Stimulated activated CD8-positive, alpha-beta memory T cell treated with anti-CD3 and anti-CD28 coated beads, Interleukin-7, amount 100 ng/mL, for 24 hours (primary cell): ENCODE measurements at regions not wholly inside any gene's neighbourhood (a gene's known extent, or its start where the extent isn't known, plus 50 kb on each side); places are given as distances from the start of the nearest gene placed in this dataset.

Experiments used
- DNase-seq: peaks from one replicate; pipeline ENCODE4 v3.0.0-alpha.2; 2020; ENCODE audit warnings: low read depth

DNA sequence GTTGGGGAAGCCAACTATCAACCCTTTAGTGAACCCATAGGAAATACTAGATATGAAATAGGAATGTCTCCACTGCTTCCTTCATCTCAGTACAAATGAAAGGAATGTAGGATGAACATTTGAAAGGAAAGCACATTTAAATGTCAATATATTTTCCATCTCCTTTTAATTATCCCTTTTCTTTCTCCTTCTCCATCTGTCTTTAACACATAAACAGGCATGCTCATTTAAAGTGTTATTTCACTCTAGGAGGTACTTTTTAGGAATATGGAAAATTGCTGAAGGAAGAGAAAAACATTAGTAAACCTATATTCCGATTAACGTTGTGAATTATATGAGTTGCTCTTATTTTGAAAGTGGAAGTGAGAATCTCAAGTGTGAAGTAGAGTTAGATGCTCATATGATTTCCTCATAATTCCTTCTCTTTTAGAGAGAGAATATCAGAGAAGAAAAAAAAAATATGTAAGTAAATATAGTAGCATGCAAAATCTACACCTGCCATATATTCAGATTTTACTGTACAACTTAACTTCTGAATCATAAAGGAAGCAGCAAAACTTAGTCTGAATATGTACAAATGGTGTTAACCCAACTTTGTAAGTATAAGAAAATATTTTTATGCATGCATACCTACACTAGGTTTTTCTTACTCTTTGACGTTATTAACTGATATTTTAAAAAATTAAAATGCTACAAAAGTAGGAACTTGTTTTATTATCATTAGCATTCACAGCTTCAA is 406.9 kb upstream of the B3GALT2 start:
- DNase-seq = no peak

DNA sequence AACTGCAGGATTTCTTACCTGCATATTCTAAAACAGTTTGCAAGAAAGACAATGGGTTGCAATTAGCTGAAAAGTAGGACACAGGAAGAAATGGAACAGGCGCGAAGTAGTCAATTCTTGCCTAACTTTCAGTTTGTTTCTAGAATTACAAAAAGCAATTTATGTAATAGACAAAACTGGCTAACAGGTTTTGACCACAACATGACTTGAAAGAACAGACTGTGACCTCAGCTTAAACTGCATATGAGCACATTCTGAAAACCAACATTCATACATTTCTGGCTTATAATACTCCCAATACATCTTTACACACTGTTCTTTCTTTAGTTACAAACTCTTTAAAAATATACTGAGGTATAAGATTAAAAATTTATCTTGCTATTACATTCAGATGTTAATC is 405.9 kb upstream of the B3GALT2 start:
- no peak for DNase-seq

DNA sequence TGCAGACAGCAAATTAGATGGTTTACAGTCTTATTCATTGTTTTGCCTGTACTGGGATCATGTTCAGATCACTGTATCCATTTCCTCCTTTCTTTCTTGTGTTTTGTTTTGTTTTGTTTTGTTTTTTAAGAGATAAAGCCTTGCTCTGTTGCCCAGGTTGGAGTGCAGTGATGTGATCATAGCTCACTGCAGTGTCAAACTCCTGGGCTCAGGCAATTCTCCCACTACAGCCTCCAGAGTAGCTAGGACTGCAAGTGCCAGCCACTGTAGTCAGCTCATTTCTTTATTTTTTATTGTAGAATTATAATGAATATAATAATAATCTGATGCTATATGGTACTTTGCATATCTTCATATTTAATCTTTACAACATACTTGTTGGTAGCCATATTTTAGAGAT is 403.7 kb upstream of the B3GALT2 start:
- no peak for DNase-seq

DNA sequence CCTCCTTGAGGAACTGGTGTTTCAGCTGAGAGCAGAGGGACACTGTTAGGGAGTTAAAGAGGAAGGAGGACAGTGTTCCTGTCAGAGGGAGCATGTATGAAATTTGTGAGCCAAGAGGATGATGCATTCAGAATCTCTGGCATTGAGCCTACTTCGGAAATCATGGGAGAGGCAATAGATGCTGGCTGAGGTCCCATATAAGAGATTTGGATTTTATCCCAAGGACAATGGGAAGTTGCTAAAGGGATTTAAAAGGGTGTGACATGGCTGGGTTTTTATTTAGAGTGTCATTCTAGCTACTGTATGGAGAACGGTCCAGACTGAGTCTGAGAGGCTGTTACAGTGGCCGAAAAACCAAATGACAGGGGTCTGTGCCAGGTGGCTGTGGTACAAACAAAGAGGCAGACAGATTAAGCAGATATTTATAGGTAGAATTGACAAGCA is 403.2 kb upstream of the B3GALT2 start:
- no peak for DNase-seq

DNA sequence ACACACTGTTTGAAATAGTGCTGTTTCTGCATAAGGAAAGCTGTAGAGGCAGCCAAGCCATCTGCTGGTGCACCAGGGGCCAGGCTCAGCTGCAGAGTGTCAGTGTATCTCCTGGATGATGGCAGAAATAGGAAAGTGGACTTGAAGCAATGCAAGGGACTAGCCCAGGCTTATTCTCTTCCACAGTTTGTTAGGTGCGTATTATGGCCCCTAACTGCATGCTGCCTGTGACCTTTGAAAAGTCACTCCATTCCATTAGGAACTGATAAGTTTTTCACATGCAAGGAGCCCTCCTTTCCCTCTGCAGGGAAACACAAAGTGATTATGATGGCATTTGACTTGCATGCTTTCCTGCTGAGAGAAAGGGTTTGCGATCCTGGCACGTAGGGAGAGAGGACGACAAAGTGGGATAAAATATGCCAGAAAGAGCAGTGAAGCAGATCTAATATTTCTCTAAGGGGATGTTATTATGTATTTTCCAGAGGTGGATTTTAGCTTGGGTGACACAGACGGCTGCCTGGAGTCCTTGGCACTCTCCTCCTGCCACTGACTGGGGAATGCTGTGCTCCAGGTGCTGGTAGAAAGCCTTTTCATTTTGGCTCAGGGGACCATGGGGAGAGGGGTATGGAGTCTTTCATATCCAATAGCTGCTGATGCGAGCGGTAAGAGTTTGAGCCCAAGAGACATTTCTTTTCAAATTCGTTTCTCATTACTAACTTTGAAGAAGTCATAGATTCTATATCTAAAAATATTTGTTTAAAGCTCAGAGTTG is 402.1 kb upstream of the B3GALT2 start:
- DNase-seq = no peak

DNA sequence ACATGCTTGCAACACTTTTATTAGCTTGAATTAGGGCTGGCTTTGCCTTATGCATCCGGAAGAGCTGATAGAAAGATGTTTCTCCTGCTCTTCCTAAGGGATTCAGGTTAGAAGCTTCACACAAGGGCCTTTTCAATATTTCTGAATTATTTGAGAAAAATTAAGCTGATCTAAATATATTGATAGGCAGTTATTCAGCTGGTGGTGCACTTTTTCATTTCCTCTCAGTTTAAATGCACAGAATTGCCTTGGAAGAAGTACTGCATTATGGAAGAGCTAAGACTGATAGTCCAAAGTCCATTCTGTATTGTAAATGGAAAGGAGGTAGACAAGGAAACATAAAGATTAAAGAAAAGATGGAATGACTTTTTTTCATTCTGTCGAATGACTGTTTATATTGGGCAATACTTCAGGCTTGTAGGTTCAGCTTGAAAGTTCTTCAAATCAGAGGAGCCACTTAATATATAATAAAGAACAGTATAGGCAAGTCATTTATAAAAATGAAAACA is 398.4 kb upstream of the B3GALT2 start:
- no peak for DNase-seq

DNA sequence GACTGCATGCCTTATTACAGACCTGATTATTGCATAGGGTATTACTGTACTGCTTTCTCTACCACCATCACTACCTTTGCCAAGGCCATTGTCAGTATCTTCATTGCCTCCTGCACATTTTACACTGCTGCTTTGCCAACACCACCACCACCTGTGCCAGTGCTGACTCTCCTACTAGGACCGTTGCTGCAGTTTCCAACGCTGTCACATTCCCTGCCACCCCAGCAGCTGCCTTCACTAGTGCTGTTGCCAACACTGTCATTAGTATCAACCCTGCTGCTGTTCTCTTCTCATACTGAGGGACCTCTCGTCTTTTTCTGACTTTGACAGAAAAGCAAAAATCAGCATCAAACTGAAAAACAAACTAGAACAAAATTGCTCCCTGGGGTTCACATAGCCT is 394.9 kb upstream of the B3GALT2 start:
- no peak for DNase-seq

DNA sequence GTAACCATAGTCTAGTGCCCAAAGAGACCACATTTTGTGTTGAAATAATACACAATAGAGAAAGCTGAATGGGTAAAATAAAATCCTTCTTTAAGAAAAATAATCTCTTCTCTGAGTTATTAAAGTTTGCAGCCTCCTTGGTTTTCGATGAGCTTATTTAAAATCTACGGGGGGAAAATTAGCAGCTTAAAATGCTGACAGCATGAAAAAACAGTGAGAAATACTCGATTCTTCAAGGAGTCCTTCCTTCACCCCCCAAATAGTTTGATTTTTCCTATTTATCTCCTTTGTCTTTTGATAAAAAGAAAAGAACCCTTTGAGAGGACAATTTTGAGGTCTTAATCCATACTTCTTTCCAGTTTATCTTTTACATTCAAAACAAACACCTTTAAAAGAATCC is 394.0 kb upstream of the B3GALT2 start:
- DNase-seq = no peak

DNA sequence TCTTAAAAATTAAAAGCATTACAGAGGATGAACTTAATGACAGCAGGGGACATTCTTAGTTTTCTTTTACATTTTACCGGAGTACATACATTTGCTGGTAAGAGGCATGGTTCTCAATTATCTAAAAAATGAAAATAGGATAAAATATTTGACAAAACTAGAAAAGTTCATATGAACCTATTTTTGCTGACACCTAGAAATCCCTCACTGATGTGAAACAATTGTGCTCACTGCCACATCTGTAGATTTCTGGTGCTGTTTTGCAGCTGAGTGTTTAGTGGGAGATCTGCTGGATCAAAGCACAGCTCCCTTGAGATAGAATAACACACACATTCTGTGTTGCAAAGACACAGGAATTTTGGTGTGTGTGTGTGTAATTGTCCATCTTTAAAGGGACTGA is 392.9 kb upstream of the B3GALT2 start:
- DNase-seq = no peak

DNA sequence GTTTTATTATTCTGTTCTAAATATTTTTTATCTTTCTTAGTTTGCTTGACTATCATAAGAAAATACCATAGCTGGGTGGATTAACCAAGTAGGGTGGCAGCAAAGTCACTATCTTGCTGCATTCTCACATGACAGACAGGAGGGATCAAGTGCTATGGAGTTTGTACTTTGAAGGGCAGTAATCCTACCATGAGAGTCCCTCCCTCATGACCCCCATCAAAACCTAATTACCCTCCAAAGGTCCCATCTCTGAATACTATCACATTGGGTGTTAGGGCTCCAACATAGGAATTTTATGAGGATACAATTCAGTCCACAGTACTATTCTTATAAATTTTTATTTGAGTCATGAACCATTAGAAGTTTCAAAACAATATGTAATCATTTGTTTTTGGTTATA is 388.5 kb upstream of the B3GALT2 start:
- DNase-seq = no peak

DNA sequence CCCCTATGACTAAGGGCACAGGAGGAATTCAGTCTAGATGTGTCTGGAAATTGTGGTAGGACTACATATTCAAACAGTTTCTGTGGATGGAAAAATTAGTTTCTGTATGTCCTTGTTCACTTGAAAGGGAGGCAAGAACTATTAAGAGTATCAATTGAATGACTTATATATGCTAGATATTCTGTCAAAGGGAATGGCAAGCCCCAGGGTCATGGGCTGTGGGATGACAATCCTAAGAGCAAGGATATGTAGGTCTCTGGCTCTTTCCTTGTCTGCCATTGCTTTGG is 383.5 kb upstream of the B3GALT2 start:
- no peak for DNase-seq

DNA sequence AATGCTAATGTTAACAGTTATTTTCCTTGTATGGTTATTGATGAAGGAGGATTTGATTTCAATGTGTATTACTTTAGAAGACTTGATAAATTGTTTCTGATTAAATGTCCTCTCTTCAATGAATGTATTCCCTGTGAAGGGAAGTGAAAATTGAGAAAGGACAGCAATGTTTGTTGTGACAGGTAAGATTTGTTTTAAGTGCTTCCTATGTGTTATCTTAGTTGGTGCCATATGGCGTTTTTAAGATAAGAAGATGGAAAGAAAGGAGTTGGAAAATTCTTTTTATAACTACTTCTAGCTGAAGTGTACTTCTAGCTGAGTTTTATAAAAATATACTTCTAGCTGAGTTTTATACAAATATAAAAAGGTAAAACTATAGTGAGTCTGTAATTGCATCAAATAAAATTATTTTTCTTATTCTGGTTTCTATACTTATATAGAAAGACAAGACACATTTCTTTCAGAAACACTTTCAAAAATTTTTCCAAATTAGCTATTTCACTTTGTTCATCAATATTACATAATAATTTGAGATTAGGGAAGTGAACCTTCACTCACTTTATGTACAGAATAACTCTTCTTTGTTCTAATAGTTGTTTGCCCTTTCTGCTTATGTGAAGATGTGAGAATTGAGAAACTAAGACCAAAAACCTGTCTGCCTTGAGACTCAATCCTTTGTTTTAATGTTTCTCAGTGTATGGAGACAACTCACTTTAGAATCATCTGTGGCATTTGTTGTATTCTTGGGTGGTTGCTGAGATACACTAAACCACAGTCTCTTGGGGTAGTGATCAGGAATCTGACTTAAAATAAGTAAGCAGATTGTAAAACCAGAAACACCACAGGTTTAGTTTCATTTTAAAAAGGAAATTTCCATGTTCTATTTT is 382.9 kb upstream of the B3GALT2 start:
- no peak for DNase-seq

DNA sequence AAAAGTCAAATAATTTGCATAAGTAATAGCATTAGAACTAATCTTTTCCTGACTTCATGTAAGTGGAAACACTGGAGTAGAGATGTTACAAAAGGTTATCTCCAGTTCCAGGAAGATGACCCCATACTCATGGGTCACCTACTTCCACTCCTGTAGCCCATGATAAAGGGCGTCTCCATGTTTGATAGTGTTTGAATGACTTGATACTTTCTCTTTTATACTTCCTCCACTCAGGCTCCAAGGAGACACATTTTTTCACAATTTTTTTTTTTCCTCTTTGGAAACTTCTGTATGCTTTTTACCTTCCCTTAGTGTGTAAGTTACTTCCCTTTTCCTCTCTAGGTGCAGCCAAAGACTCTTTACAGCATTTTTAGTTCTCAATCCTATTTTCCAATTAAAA is 382.1 kb upstream of the B3GALT2 start:
- no peak for DNase-seq

DNA sequence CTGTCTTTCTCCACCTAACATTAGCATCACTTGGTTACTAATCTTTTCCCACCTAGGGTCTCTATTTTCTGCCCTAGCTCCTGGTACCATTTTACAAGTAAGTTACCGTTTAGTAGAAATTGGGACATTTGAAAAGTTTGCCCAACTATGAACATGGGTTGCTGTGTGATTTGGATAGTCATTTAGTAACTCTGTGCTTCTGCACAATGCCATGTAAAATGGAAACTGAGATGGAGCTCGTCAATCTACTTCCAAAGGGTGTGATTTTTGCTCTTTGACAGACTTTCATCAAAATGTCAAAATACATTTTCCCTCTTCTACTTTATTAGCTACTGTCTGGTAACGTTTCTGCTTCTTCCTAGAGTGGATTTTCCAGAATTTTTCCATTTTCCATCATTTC is 381.5 kb upstream of the B3GALT2 start:
- DNase-seq = no peak

DNA sequence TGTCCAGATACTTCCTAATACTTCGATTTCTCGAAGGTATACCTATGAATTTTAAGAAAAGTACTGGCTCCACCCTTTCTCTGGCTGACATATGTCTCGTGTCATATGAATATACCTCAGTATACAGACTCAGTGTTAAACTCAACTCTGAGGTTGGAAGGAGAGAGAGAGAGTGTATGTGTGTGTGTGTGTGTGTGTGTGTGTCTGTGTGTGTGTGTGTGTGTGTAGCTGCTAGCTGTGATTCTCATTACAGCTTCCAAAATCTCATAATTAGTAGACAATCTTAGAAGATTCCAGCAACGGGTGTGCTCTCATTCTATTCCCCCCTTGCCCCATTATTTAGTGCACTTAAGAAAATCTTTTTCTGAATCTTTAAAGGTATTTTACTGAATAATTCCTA is 380.3 kb upstream of the B3GALT2 start:
- DNase-seq = no peak

DNA sequence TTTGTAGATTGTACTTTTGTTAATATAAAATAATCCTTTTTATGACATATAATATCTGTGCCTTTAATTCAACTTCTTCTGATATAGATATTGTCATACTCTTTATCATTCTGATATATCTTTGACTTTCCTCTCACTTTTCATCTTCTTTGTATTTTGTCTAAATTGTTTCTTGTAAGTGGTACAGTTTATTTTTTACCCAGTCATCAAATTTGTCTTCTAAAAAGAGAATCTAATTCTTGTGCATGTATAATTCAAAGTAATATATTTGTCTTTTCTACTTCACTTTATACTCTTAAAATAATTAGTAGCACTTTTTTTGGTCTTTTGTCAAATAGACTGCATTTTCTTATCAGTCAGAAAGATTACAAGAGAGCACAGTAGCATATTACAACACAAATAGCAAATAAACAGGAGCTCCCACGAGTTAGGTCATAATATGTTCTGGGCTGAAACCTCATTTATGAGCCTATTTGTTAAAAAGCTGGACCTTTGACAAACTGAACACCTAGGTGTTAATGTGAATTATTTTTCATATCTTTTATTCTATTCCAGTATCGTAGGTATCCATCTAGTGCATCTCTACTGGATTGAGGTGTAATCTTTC is 379.7 kb upstream of the B3GALT2 start:
- no peak for DNase-seq

DNA sequence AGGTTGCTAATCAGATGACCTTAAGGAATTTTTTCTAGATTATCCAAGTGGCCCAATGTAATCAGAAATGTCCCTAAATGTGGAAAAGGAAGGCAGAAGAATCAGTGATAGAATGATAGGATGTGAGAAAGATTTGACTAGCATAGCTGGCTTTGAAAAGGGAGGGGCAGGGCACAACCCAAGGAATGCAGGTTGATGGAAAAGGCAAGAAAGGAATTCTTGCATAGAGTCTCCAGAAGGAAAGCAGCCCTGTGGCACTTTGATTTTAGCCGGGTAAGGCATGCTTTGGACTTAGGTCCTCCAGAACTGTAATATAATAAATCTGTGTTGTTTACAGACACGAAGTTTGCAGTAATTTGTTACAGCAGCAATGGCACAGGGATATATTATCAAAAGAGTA is 375.7 kb upstream of the B3GALT2 start:
- no peak for DNase-seq

DNA sequence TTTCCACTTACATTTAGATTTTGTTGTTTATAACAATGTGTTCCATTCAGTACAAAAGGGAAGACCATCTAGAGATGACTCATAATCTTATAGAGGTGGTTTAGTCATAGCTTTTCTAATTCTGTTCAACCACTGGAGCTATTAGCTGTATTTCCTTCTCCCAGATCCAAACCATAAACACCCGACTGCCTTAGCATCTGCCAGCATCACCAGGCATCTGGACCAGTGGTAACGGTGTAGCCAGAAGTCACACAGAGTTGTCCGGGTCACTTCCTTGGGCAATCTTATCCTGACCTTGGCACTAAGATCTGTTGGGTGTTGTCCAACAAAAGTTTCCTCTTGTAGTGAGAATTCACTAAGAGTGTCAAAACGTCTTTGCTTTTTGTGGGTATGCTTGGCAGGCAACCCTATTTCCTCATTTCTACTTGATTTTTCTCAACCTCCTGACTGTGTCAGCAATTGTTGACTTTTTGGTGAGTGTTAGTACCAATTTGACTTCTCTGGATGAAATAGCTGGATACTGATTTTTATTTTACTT is 372.1 kb upstream of the B3GALT2 start:
- DNase-seq = no peak

DNA sequence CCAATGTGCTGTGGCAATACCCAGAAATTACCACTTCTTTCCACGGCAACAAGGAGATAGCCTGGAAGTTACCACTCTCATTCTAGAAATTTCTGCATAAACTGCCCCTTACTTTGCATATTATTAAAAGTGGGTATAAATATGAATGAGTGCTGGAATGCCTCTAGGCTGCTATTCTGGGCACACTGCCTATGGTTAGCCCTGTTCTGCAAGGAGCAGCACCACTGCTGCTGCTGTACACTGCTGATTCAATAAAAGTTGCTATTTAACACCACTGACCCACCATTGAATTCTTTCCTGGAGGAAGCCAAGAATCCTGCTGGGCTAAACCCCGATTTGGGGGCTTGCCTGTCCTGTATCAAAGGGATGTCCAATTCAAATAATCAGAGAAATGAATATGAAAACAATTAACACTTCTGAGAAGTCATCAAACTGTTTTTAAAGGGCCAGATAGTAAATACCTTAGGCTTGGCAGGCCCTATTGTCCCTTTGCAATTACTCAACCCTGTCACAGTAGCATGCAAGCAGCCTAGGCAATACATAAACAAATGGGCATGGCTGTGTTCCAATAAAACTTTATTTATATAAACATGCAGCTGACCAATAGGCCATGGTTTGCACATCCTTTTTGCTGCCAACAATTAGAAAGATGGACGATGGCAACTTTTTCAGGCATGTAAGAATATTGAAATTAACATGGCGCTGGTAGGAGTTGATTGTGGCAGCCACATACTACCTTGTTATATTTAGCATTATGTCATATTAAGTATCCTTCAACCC is 369.4 kb upstream of the B3GALT2 start:
- DNase-seq = no peak

DNA sequence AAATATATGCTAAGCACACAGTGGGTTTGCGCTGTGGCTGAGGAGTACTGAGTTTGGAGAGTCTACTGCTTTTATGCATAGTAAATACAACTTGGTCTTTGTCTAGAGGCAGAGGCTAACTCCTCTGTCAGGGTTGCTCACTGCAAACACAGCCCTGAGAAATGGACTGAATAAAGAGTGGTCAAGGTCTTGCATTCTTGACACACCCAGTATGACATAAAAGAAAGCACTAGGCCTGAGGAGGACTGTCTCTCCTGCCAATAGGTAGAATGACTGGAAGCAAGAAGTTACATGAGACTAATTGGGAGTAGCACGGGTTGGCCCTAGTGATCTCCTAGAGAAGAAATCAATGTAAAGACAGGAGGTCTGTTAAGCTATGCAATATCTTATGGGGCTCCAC is 367.2 kb upstream of the B3GALT2 start:
- no peak for DNase-seq

DNA sequence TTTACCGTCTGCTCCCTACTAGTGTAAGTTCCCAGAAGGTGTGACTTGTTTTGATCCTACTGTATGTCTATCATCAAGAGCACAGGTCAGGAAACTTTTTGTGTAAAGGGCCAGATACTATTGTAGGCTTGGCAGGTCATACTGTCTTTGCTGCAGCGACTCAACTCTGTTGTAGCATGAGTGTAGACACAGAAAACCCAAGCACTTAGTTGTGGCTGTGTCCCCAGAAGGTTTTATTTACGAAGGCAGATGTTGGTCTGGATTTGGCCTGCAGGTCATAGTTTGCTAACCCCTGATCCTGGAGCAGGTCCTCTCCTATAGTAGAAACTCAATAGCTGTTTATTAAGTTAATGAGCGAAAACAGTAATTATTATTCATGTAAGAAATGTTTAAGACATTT is 365.9 kb upstream of the B3GALT2 start:
- no peak for DNase-seq
